ENCODE measurements at regions not wholly inside any gene's neighbourhood (a gene's known extent, or its start where the extent isn't known, plus 50 kb on each side); places are given as distances from the start of the nearest gene placed in this dataset.

- H3K27me3 ChIP-seq (ENCODE audit: insufficient read depth, low read length): peaks cover 9% of the 10 kb centered on the region; the same call in 1 of the 2 replicates
- no peaks in the 10 kb centered on the region for H3K9me3 ChIP-seq (ENCODE audit: control insufficient read depth in 1 of 2, insufficient read depth in 1 of 2, low read depth in 1 of 2, low read length in 2 of 2)
- CTCF ChIA-PET: interaction anchor here (0.7 to 1.8 kb wide), 3 partner anchors 435 to 476 kb away, joined by 3 to 13 read pairs (median 6); no protein-coding TSS in a partner anchor
- no peak overlapping the region for H3K4me3 ChIP-seq (replicated peaks in 1 of 2; ENCODE audit: low read depth in 1 of 2, low read length in 2 of 2)
- RAD21 ChIA-PET (ENCODE audit: low non-redundant PET in 1 of 2, low total read pairs in 2 of 2, uncharacterized antibody in 2 of 2, unreplicated experiment in 2 of 2): no interaction called here
- BruUV-seq (replicated peaks): no TSS peak
- intact Hi-C loops (cut with micrococcal nuclease): loop anchor here (5.0 kb wide), 2 partner anchors 42 to 722 kb away; no protein-coding TSS in a partner anchor
- no peaks in the 10 kb centered on the region for H4K20me1 ChIP-seq (ENCODE audit: insufficient read depth)
- H3K9me2 ChIP-seq (ENCODE audit: insufficient read depth): no peaks in the 10 kb centered on the region
- no peak overlapping the region for H2AFZ ChIP-seq (ENCODE audit: low read depth, low read length, poor library complexity, severe bottlenecking)
- no peaks in the 10 kb centered on the region for H3K79me2 ChIP-seq (ENCODE audit: insufficient read depth, low read length)
- TF ChIP-seq CTCF (IDR thresholded peaks at IDR 0.05 in 2 of 3, conservative IDR thresholded peaks at IDR 0.05 in 1 of 3; ENCODE audit: borderline replicate concordance in 1 of 3, insufficient read depth in 1 of 3, low read depth in 2 of 3, low read length in 2 of 3): no peak
- no peak for TF ChIP-seq EZH2 (IDR thresholded peaks at IDR 0.05)
- no peak for TF ChIP-seq POLR2A (IDR thresholded peaks at IDR 0.05; ENCODE audit: borderline replicate concordance, extremely low read depth, insufficient read depth, insufficient read length)
- no peak for TF ChIP-seq SIN3A (IDR thresholded peaks at IDR 0.05; ENCODE audit: low read depth)
- no peak for TF ChIP-seq ZNF274 (IDR thresholded peaks at IDR 0.05; ENCODE audit: low read depth, low read length)
- no peak for TF ChIP-seq POLR2AphosphoS5 (IDR thresholded peaks at IDR 0.05; ENCODE audit: low read depth, low read length)
- no peak for TF ChIP-seq SRF (IDR thresholded peaks at IDR 0.05; ENCODE audit: low read depth)
- TF ChIP-seq MAX (IDR thresholded peaks at IDR 0.05): no peak
- TF ChIP-seq CBX3 (IDR thresholded peaks at IDR 0.05; ENCODE audit: low read depth): no peak
- no peak for TF ChIP-seq EGR1 (IDR thresholded peaks at IDR 0.05; ENCODE audit: low read depth)
- no peak for TF ChIP-seq TCF7L2 (IDR thresholded peaks at IDR 0.05; ENCODE audit: borderline replicate concordance, extremely low read depth, insufficient read depth, insufficient read length)
- no peak for TF ChIP-seq YY1 (IDR thresholded peaks at IDR 0.05; ENCODE audit: extremely low read depth, insufficient replicate concordance, low read depth, low read length)
- peaks cover 0 to 7% of the 10 kb centered on the region in 2 experiments; a peak in 2 of 4 replicates for H3K4me1 ChIP-seq (ENCODE audit: control insufficient read depth in 1 of 2, insufficient read depth in 2 of 2, low read length in 2 of 2)
- H3K27ac ChIP-seq (ENCODE audit: low read depth, low read length): no peak overlapping the region
- POLR2A ChIA-PET: no interaction called here
- no peak for DNase-seq (ENCODE audit: low read depth, low spot score)
- H3K36me3 ChIP-seq (ENCODE audit: control insufficient read depth in 1 of 2, insufficient read depth in 2 of 2, low read length in 2 of 2): no peaks in the 10 kb centered on the region
- no peak overlapping the region for H3K4me2 ChIP-seq (ENCODE audit: low read length)
- no peak overlapping the region for H3K9ac ChIP-seq (ENCODE audit: low read length)
- no peak for ATAC-seq
Observed at GRCh38 chr5:1643651-1644392, 120.1 kb upstream of the LPCAT1 start.
